K562 (cell line): ENCODE measurements at regions not wholly inside any gene's neighbourhood (a gene's known extent, or its start where the extent isn't known, plus 50 kb on each side); places are given as distances from the start of the nearest gene placed in this dataset.

Experiments used
- ATAC-seq: fragments of 200-7000 bp; cut with Tn5 transposase; 3 replicates; pipeline ENCODE4 v1.9.1; 2020; ENCODE audit warnings: moderate library complexity
- BruUV-seq: library from RNA; stranded (reverse); fragments of 400-500 nt; replicated peaks from 2 replicates; lab custom pipeline; 2021; lab: Mats Ljungman, UMichigan
- CTCF ChIA-PET: fragments of 300-600 bp; formaldehyde crosslinking; extraction: SDS; loops from one replicate; lab custom pipeline; 2021; ENCODE audit warnings: low intra/inter-chr PET ratio; lab: Yijun Ruan, JAX
- POLR2A ChIA-PET: fragments of 300-600, 350-650 bp; sonication (Branson Sonifier 250); formaldehyde crosslinking; extraction: SDS; loops from one replicate; lab custom pipeline; 2021; ENCODE audit warnings: antibody characterized with exemption, inconsistent platforms; lab: Yijun Ruan, JAX
- DNase-seq, 4 experiments: peaks; one replicate each; pipeline versions ENCODE4 v3.0.0 to v3.0.0-alpha.2; 2011 to 2018; ENCODE audit warnings: low spot score in 3 of 4, mixed read lengths in 3 of 4; ENCODE audit errors: extremely low read depth in 1 of 4
- FAIRE-seq: peaks from 2 replicates; lab custom pipeline; 2011; peaks lifted over from hg19 to GRCh38; lab: Jason Lieb, UNC
- H2AFZ ChIP-seq: 2 replicates; pipeline ENCODE4 v1.6.0; 2011; ENCODE audit warnings: low read depth, low read length, control low read depth, inconsistent platforms
- H3K27ac ChIP-seq: fragments of 200-600 bp; 3 replicates; pipeline ENCODE4 v1.8.0; 2011; ENCODE audit warnings: low read depth, mild to moderate bottlenecking, control low read depth, inconsistent platforms, low read length, moderate library complexity, mixed read lengths; ENCODE audit errors: extremely low read depth
- H3K27me3 ChIP-seq, 2 experiments: fragments of 300-600 bp in 1 of 2; 2 replicates in 1 of 2; 3 replicates in 1 of 2; pipeline versions ENCODE4 v1.6.0 to v1.8.0; 2011; ENCODE audit warnings: inconsistent platforms in 2 of 2, low read length in 2 of 2, mild to moderate bottlenecking in 1 of 2, mixed read lengths in 1 of 2, moderate library complexity in 1 of 2; ENCODE audit not compliant: control insufficient read depth in 2 of 2, insufficient read depth in 2 of 2
- H3K36me3 ChIP-seq: fragments of 300-600 bp; 3 replicates; pipeline ENCODE4 v1.8.0; 2011; ENCODE audit warnings: mild to moderate bottlenecking, low read length, inconsistent platforms; ENCODE audit not compliant: control insufficient read depth, insufficient read depth
- H3K4me1 ChIP-seq, 2 experiments: fragments of 200-600 bp in 1 of 2; replicated peaks in 1 of 2; 2 replicates in 1 of 2; 3 replicates in 1 of 2; pipeline versions ENCODE4 v1.5.1 to v1.8.0; 2011; ENCODE audit warnings: inconsistent platforms in 2 of 2, low read length in 2 of 2, mild to moderate bottlenecking in 1 of 2, mixed read lengths in 1 of 2, moderate library complexity in 1 of 2; ENCODE audit not compliant: control insufficient read depth in 2 of 2, insufficient read depth in 2 of 2
- H3K4me2 ChIP-seq: 2 replicates; pipeline ENCODE4 v1.6.1; 2011; ENCODE audit warnings: low read length, control low read depth, inconsistent platforms, mixed read lengths; ENCODE audit not compliant: insufficient read depth
- H3K4me3 ChIP-seq: fragments of 200-600 bp; sonication (generic), shearing (Covaris generic); 2 replicates; pipeline ENCODE4 v1.5.1; 2016; ENCODE audit warnings: control low read depth, inconsistent platforms
- H3K79me2 ChIP-seq: fragments of 200-600 bp; 3 replicates; pipeline ENCODE4 v1.8.0; 2011; ENCODE audit warnings: low read length, inconsistent platforms; ENCODE audit not compliant: control insufficient read depth, insufficient read depth
- H3K9ac ChIP-seq, 2 experiments: 2 replicates each; pipeline versions ENCODE4 v1.6.0 to v1.6.1; 2011; ENCODE audit warnings: low read depth in 2 of 2, low read length in 2 of 2, control low read depth in 1 of 2, inconsistent platforms in 1 of 2, mild to moderate bottlenecking in 1 of 2, mixed read lengths in 1 of 2; ENCODE audit not compliant: insufficient read depth in 1 of 2
- H3K9me1 ChIP-seq: one replicate; pipeline ENCODE4 v1.6.0; 2011; ENCODE audit warnings: inconsistent platforms, mild to moderate bottlenecking, low read length, moderate library complexity; ENCODE audit not compliant: control insufficient read depth, insufficient read depth
- H3K9me3 ChIP-seq: replicated peaks from 2 replicates; pipeline ENCODE4 v1.5.1; 2011; ENCODE audit warnings: low read depth, low read length, inconsistent platforms; ENCODE audit not compliant: control insufficient read depth, insufficient read depth
- H4K20me1 ChIP-seq: replicated peaks from 2 replicates; pipeline ENCODE4 v1.6.1; 2011; ENCODE audit warnings: low read length, inconsistent platforms, mixed read lengths; ENCODE audit not compliant: control insufficient read depth, insufficient read depth
- EHMT2 ChIP-seq: fragments of 450-650 bp; IDR thresholded peaks from 2 replicates; pipeline ENCODE4 v1.6.1; 2018; ENCODE audit warnings: antibody characterized with exemption
- HDAC3 ChIP-seq: fragments of 450-650 bp; IDR thresholded peaks from 2 replicates; pipeline ENCODE4 v1.6.1; 2018; ENCODE audit warnings: borderline replicate concordance, mild to moderate bottlenecking, moderate library complexity; ENCODE audit not compliant: partially characterized antibody
- MEIS2 ChIP-seq: fragments of 450-650 bp; IDR thresholded peaks from 2 replicates; pipeline ENCODE4 v1.6.1; 2014; ENCODE audit warnings: mild to moderate bottlenecking; ENCODE audit not compliant: partially characterized antibody
- RBM22 ChIP-seq: fragments of 200-400 bp; formaldehyde crosslinking; IDR thresholded peaks from 2 replicates; pipeline ENCODE4 v1.6.1; 2018; ENCODE audit warnings: low read length, low read depth; ENCODE audit not compliant: poor library complexity, severe bottlenecking
- ZNF707 ChIP-seq: fragments of 250-450 bp; sonication (Bioruptor Pico); conservative IDR thresholded peaks from 2 replicates; pipeline ENCODE4 v1.8.0; 2022; ENCODE audit warnings: inconsistent platforms, mild to moderate bottlenecking, moderate library complexity
- ZNF76 ChIP-seq: fragments of 250-450 bp; sonication (Bioruptor Pico); IDR thresholded peaks from 2 replicates; pipeline ENCODE4 v1.4.0; 2020; ENCODE audit warnings: mild to moderate bottlenecking, moderate library complexity, borderline replicate concordance
- WGBS: fragments of 100-300 bp; shearing (Covaris generic); methylation state at CpG from one replicate; pipeline ENCODE4 v1.1.6; 2016; ENCODE audit warnings: low coverage, mixed read lengths; ENCODE audit not compliant: insufficient coverage; ENCODE audit errors: missing lambda C conversion rate; 5-methylcytosine and 5-hydroxymethylcytosine counted together
- in situ Hi-C: fragments of 300-500 bp; cut with MboI; formaldehyde crosslinking; loops from 4 replicates; pipeline ENCODE4 v1.15.0; 2018; ENCODE audit warnings: inconsistent platforms, mixed read lengths
- intact Hi-C: fragments of 100-400 bp; cut with micrococcal nuclease; formaldehyde crosslinking; loops from 2 replicates; pipeline ENCODE4 v1.14.2; 2022
- TF ChIP-seq, protein P1 (sequence below): fragments of 450-650 bp; conservative IDR thresholded peaks from 2 replicates; pipeline ENCODE4 v1.6.1; 2016; ENCODE audit warnings: missing genetic modification characterization, low read depth, mild to moderate bottlenecking, control low read depth, missing compliant biosample characterization
- TF ChIP-seq, protein P2 (sequence below): fragments of 450-650 bp; IDR thresholded peaks from 2 replicates; pipeline ENCODE4 v1.6.1; 2016; ENCODE audit warnings: mild to moderate bottlenecking, moderate library complexity

DNA sequence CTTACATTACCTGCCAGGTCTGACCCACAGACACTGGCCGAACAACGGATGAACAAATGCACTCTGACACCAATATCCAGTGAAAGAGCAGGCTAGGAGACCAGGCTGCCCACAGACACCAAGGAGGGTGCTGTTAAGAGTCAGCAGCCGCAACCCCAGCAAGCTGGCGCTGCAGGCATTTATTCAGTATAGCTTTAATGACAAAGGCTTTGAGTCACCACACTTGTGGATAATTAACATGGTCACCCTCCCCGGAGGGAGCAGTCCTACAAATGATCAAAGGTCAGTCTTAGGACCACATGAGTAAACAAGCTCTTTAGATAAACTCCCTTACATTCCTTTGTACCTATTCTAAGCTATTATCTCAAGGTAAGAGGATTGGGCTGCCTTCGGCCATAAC lies 368.5 kb upstream of the GRID2 start:
- no peaks in the 10 kb centered on the region for H3K9me1 ChIP-seq
- BruUV-seq = no TSS peak
- H3K36me3 ChIP-seq = no peaks in the 10 kb centered on the region
- H3K27me3 ChIP-seq = no peaks in the 10 kb centered on the region
- intact Hi-C loops (no loop called here), in situ Hi-C loops (no loop called here)
- ATAC-seq (no peak), FAIRE-seq (no peak), DNase-seq (no peak)
- H4K20me1 ChIP-seq = no peaks in the 10 kb centered on the region
- WGBS = 5% methylated on average over 6 of the region's 6 CpGs
- H3K79me2 ChIP-seq = no peaks in the 10 kb centered on the region
- CTCF ChIA-PET = no interaction called here
- H2AFZ ChIP-seq = no peak overlapping the region
- H3K9me3 ChIP-seq = no peaks in the 10 kb centered on the region
- no peaks in the 10 kb centered on the region for H3K4me1 ChIP-seq
- no peak overlapping the region for H3K9ac ChIP-seq
- no peak overlapping the region for H3K4me3 ChIP-seq
- POLR2A ChIA-PET = no interaction called here
- H3K27ac ChIP-seq = no peak overlapping the region
- no peak overlapping the region for H3K4me2 ChIP-seq
- TF ChIP-seq RBM22 = no peak
- TF ChIP-seq, protein P1, sequence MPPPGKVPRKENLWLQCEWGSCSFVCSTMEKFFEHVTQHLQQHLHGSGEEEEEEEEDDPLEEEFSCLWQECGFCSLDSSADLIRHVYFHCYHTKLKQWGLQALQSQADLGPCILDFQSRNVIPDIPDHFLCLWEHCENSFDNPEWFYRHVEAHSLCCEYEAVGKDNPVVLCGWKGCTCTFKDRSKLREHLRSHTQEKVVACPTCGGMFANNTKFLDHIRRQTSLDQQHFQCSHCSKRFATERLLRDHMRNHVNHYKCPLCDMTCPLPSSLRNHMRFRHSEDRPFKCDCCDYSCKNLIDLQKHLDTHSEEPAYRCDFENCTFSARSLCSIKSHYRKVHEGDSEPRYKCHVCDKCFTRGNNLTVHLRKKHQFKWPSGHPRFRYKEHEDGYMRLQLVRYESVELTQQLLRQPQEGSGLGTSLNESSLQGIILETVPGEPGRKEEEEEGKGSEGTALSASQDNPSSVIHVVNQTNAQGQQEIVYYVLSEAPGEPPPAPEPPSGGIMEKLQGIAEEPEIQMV (tag) = no peak
- TF ChIP-seq, protein P2, sequence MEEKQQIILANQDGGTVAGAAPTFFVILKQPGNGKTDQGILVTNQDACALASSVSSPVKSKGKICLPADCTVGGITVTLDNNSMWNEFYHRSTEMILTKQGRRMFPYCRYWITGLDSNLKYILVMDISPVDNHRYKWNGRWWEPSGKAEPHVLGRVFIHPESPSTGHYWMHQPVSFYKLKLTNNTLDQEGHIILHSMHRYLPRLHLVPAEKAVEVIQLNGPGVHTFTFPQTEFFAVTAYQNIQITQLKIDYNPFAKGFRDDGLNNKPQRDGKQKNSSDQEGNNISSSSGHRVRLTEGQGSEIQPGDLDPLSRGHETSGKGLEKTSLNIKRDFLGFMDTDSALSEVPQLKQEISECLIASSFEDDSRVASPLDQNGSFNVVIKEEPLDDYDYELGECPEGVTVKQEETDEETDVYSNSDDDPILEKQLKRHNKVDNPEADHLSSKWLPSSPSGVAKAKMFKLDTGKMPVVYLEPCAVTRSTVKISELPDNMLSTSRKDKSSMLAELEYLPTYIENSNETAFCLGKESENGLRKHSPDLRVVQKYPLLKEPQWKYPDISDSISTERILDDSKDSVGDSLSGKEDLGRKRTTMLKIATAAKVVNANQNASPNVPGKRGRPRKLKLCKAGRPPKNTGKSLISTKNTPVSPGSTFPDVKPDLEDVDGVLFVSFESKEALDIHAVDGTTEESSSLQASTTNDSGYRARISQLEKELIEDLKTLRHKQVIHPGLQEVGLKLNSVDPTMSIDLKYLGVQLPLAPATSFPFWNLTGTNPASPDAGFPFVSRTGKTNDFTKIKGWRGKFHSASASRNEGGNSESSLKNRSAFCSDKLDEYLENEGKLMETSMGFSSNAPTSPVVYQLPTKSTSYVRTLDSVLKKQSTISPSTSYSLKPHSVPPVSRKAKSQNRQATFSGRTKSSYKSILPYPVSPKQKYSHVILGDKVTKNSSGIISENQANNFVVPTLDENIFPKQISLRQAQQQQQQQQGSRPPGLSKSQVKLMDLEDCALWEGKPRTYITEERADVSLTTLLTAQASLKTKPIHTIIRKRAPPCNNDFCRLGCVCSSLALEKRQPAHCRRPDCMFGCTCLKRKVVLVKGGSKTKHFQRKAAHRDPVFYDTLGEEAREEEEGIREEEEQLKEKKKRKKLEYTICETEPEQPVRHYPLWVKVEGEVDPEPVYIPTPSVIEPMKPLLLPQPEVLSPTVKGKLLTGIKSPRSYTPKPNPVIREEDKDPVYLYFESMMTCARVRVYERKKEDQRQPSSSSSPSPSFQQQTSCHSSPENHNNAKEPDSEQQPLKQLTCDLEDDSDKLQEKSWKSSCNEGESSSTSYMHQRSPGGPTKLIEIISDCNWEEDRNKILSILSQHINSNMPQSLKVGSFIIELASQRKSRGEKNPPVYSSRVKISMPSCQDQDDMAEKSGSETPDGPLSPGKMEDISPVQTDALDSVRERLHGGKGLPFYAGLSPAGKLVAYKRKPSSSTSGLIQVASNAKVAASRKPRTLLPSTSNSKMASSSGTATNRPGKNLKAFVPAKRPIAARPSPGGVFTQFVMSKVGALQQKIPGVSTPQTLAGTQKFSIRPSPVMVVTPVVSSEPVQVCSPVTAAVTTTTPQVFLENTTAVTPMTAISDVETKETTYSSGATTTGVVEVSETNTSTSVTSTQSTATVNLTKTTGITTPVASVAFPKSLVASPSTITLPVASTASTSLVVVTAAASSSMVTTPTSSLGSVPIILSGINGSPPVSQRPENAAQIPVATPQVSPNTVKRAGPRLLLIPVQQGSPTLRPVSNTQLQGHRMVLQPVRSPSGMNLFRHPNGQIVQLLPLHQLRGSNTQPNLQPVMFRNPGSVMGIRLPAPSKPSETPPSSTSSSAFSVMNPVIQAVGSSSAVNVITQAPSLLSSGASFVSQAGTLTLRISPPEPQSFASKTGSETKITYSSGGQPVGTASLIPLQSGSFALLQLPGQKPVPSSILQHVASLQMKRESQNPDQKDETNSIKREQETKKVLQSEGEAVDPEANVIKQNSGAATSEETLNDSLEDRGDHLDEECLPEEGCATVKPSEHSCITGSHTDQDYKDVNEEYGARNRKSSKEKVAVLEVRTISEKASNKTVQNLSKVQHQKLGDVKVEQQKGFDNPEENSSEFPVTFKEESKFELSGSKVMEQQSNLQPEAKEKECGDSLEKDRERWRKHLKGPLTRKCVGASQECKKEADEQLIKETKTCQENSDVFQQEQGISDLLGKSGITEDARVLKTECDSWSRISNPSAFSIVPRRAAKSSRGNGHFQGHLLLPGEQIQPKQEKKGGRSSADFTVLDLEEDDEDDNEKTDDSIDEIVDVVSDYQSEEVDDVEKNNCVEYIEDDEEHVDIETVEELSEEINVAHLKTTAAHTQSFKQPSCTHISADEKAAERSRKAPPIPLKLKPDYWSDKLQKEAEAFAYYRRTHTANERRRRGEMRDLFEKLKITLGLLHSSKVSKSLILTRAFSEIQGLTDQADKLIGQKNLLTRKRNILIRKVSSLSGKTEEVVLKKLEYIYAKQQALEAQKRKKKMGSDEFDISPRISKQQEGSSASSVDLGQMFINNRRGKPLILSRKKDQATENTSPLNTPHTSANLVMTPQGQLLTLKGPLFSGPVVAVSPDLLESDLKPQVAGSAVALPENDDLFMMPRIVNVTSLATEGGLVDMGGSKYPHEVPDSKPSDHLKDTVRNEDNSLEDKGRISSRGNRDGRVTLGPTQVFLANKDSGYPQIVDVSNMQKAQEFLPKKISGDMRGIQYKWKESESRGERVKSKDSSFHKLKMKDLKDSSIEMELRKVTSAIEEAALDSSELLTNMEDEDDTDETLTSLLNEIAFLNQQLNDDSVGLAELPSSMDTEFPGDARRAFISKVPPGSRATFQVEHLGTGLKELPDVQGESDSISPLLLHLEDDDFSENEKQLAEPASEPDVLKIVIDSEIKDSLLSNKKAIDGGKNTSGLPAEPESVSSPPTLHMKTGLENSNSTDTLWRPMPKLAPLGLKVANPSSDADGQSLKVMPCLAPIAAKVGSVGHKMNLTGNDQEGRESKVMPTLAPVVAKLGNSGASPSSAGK = no peak
- TF ChIP-seq ZNF707 (CRISPR knock-in tag) = no peak
- TF ChIP-seq MEIS2 = no peak
- TF ChIP-seq ZNF76 (CRISPR knock-in tag) = no peak
- TF ChIP-seq HDAC3 = no peak
- no peak for TF ChIP-seq EHMT2
